PC-3 (cell line): ENCODE measurements at regions not wholly inside any gene's neighbourhood (a gene's known extent, or its start where the extent isn't known, plus 50 kb on each side); places are given as distances from the start of the nearest gene placed in this dataset.

Experiments
- CTCF ChIP-seq: fragments of 300-600 bp; sonication (generic); conservative IDR thresholded peaks from 2 replicates; pipeline ENCODE4 v1.5.1; 2017; ENCODE audit warnings: antibody characterized with exemption, low read depth, mild to moderate bottlenecking, low read length
- EZH2 ChIP-seq: fragments of 300-600 bp; sonication (generic); IDR thresholded peaks from one replicate; pipeline ENCODE4 v1.6.1; 2017; ENCODE audit warnings: antibody characterized with exemption, mild to moderate bottlenecking, low read length; ENCODE audit not compliant: unreplicated experiment
- EZH2phosphoT487 ChIP-seq: fragments of 300-600 bp; sonication (generic); IDR thresholded peaks from 2 replicates; pipeline ENCODE4 v1.6.1; 2018; ENCODE audit warnings: mild to moderate bottlenecking, antibody characterized with exemption, low read length, borderline replicate concordance

- TF ChIP-seq CTCF (no peak), EZH2 (no peak), EZH2phosphoT487 (no peak)
These were observed 203.5 kb upstream of the TWIST2 start for GRCh38 chr2:238644095-238645081.
